Fibroblast of skin of abdomen (primary cell): ENCODE measurements at regions not wholly inside any gene's neighbourhood (a gene's known extent, or its start where the extent isn't known, plus 50 kb on each side); places are given as distances from the start of the nearest gene placed in this dataset.
"Not testable (repeated sequence)": the region's sequence is repeated elsewhere in the genome, so short reads cannot be mapped to it uniquely, and the experiment has no call there.

Experiments used
- DNase-seq: peaks from one replicate; pipeline ENCODE4 v3.0.0-alpha.2; 2013

GRCh38 chr7:15049157-15049556, 146.6 kb upstream of the DGKB start:
- peak; percentile 6 for DNase-seq

- DNase-seq: no peak
These were observed 144.3 kb upstream of the DGKB start for GRCh38 chr7:15046861-15047260.

GRCh38 chr7:15043931-15044330, 141.4 kb upstream of the DGKB start:
- no peak for DNase-seq

GRCh38 chr7:15042285-15043065, 139.9 kb upstream of the DGKB start:
- no peak for DNase-seq

GRCh38 chr7:15041226-15041625, 138.7 kb upstream of the DGKB start:
- no peak for DNase-seq

GRCh38 chr7:15035814-15036213, 133.3 kb upstream of the DGKB start:
- DNase-seq: no peak

GRCh38 chr7:15033039-15033438, 130.5 kb upstream of the DGKB start:
- DNase-seq: no peak

- DNase-seq: peak; percentile 17
These were observed 116.4 kb upstream of the DGKB start for GRCh38 chr7:15018981-15019380.

GRCh38 chr7:15016766-15017165, 114.2 kb upstream of the DGKB start:
- peak; percentile 34 for DNase-seq

GRCh38 chr7:15016315-15016667, 113.7 kb upstream of the DGKB start:
- DNase-seq: no peak

GRCh38 chr7:15015545-15016314, 113.2 kb upstream of the DGKB start:
- peak; percentile 72 for DNase-seq

- DNase-seq: no peak
These were observed 109.6 kb upstream of the DGKB start for GRCh38 chr7:15012135-15012534.

GRCh38 chr7:15011289-15011688, 108.7 kb upstream of the DGKB start:
- no peak for DNase-seq

GRCh38 chr7:15007507-15007906, 105.0 kb upstream of the DGKB start:
- DNase-seq: no peak

- no peak for DNase-seq
These were observed 103.1 kb upstream of the DGKB start for GRCh38 chr7:15005672-15006071.

GRCh38 chr7:15000157-15000556, 97.6 kb upstream of the DGKB start:
- DNase-seq: no peak

- no peak for DNase-seq
These were observed 96.8 kb upstream of the DGKB start for GRCh38 chr7:14999331-14999730.

- DNase-seq: no peak
These were observed 93.2 kb upstream of the DGKB start for GRCh38 chr7:14995774-14996173.

GRCh38 chr7:14988941-14989340, 86.4 kb upstream of the DGKB start:
- peak; percentile 60 for DNase-seq

GRCh38 chr7:14978687-14979086, 76.1 kb upstream of the DGKB start:
- no peak for DNase-seq

GRCh38 chr7:14974688-14975087, 72.1 kb upstream of the DGKB start:
- DNase-seq: no peak

- DNase-seq: no peak
These were observed 71.3 kb upstream of the DGKB start for GRCh38 chr7:14973712-14974428.

GRCh38 chr7:14971678-14972077, 69.1 kb upstream of the DGKB start:
- not testable (repeated sequence) for DNase-seq

GRCh38 chr7:14967376-14967775, 64.8 kb upstream of the DGKB start:
- not testable (repeated sequence) for DNase-seq
